GM23248 (cell line): ENCODE measurements at regions not wholly inside any gene's neighbourhood (a gene's known extent, or its start where the extent isn't known, plus 50 kb on each side); places are given as distances from the start of the nearest gene placed in this dataset.

Source experiments
- DNase-seq: peaks from one replicate; pipeline ENCODE4 v3.0.0-alpha.2; 2015
- H2AFZ ChIP-seq: fragments of 200-600 bp; sonication (generic); 2 replicates; pipeline ENCODE4 v1.6.1; 2016; ENCODE audit warnings: antibody characterized with exemption
- H3F3A ChIP-seq: fragments of 200-600 bp; sonication (generic); 2 replicates; pipeline ENCODE4 v1.6.1; 2016; ENCODE audit warnings: mild to moderate bottlenecking, antibody characterized with exemption, mixed run types; ENCODE audit not compliant: insufficient read depth
- H3K27ac ChIP-seq: fragments of 200-600 bp; sonication (generic); 2 replicates; pipeline ENCODE4 v1.5.1; 2016; ENCODE audit warnings: mild to moderate bottlenecking
- H3K27me3 ChIP-seq: fragments of 200-600 bp; sonication (generic); replicated peaks from 2 replicates; pipeline ENCODE4 v1.6.1; 2016; ENCODE audit warnings: mild to moderate bottlenecking; ENCODE audit not compliant: insufficient read depth
- H3K36me3 ChIP-seq: fragments of 200-600 bp; sonication (generic); 2 replicates; pipeline ENCODE4 v1.6.1; 2016; ENCODE audit warnings: low read depth, mild to moderate bottlenecking
- H3K4me1 ChIP-seq: fragments of 200-600 bp; sonication (generic); 2 replicates; pipeline ENCODE4 v1.6.1; 2016; ENCODE audit warnings: mild to moderate bottlenecking; ENCODE audit not compliant: insufficient read depth
- H3K4me2 ChIP-seq: fragments of 200-600 bp; sonication (generic); one replicate; pipeline ENCODE4 v1.6.1; 2016; ENCODE audit warnings: mild to moderate bottlenecking; ENCODE audit not compliant: unreplicated experiment
- H3K4me3 ChIP-seq: fragments of 200-600 bp; sonication (generic); 2 replicates; pipeline ENCODE4 v1.5.1; 2016; ENCODE audit warnings: mild to moderate bottlenecking
- H3K79me2 ChIP-seq: fragments of 200-600 bp; sonication (generic); 2 replicates; pipeline ENCODE4 v1.6.1; 2016; ENCODE audit warnings: mild to moderate bottlenecking; ENCODE audit not compliant: insufficient read depth
- H3K9ac ChIP-seq: fragments of 200-600 bp; sonication (generic); 2 replicates; pipeline ENCODE4 v1.6.1; 2016; ENCODE audit warnings: mild to moderate bottlenecking
- H3K9me2 ChIP-seq: fragments of 200-600 bp; sonication (generic); 2 replicates; pipeline ENCODE4 v1.6.1; 2016; ENCODE audit warnings: mixed run types, mild to moderate bottlenecking, moderate library complexity; ENCODE audit not compliant: insufficient read depth
- H3K9me3 ChIP-seq: fragments of 200-600 bp; sonication (generic); one replicate; pipeline ENCODE4 v1.6.1; 2017; ENCODE audit warnings: low read depth
- H4K20me1 ChIP-seq: fragments of 200-600 bp; sonication (generic); 2 replicates; pipeline ENCODE4 v1.6.0; 2016; ENCODE audit not compliant: insufficient read depth
- EZH2 ChIP-seq: fragments of 200-600 bp; sonication (generic); IDR thresholded peaks from 2 replicates; pipeline ENCODE4 v1.6.1; 2018; ENCODE audit warnings: antibody characterized with exemption, mild to moderate bottlenecking; ENCODE audit not compliant: insufficient read depth, poor library complexity, severe bottlenecking
- EZH2phosphoT487 ChIP-seq: fragments of 200-600 bp; sonication (generic); IDR thresholded peaks from 2 replicates; pipeline ENCODE4 v1.6.1; 2018; ENCODE audit warnings: antibody characterized with exemption, moderate library complexity, mild to moderate bottlenecking, low read depth; ENCODE audit not compliant: insufficient read depth
- WGBS, 2 experiments: methylation state at CpG; one replicate each; pipeline ENCODE4 v1.1.6; 2015 to 2017; ENCODE audit warnings: low lambda C conversion rate in 2 of 2, low coverage in 1 of 2; ENCODE audit errors: missing lambda C conversion rate in 2 of 2; 5-methylcytosine and 5-hydroxymethylcytosine counted together
- in situ Hi-C: fragments of 300-500 bp; cut with MboI; formaldehyde crosslinking; loops from 2 replicates; pipeline ENCODE4 v1.15.0; 2020

GRCh38 chr2:133835821-133836619 lies 267.8 kb upstream of the NCKAP5 start:
- DNase-seq, result peak; percentile 18
- WGBS, 2 experiments, result 89 to 94% methylated on average over 2 of the region's 2 CpGs
- no peak overlapping the region for H3K4me2 ChIP-seq
- H3K36me3 ChIP-seq, result no peaks in the 10 kb centered on the region
- no peaks in the 10 kb centered on the region for H3K27me3 ChIP-seq
- H3K9ac ChIP-seq, result no peak overlapping the region
- H3K4me1 ChIP-seq, result peaks cover 15% of the 10 kb centered on the region
- H3K9me2 ChIP-seq, result no peaks in the 10 kb centered on the region
- H3F3A ChIP-seq, result peaks cover 2% of the 10 kb centered on the region
- no peak overlapping the region for H3K27ac ChIP-seq
- in situ Hi-C loops, result loop anchor here (25.0 kb wide), 1 partner anchor 1299 kb away; no protein-coding TSS in a partner anchor
- no peak overlapping the region for H2AFZ ChIP-seq
- no peaks in the 10 kb centered on the region for H4K20me1 ChIP-seq
- TF ChIP-seq EZH2phosphoT487 (no peak), EZH2 (no peak)
- H3K79me2 ChIP-seq, result no peaks in the 10 kb centered on the region
- H3K4me3 ChIP-seq, result no peak overlapping the region
- H3K9me3 ChIP-seq, result no peaks in the 10 kb centered on the region

DNA sequence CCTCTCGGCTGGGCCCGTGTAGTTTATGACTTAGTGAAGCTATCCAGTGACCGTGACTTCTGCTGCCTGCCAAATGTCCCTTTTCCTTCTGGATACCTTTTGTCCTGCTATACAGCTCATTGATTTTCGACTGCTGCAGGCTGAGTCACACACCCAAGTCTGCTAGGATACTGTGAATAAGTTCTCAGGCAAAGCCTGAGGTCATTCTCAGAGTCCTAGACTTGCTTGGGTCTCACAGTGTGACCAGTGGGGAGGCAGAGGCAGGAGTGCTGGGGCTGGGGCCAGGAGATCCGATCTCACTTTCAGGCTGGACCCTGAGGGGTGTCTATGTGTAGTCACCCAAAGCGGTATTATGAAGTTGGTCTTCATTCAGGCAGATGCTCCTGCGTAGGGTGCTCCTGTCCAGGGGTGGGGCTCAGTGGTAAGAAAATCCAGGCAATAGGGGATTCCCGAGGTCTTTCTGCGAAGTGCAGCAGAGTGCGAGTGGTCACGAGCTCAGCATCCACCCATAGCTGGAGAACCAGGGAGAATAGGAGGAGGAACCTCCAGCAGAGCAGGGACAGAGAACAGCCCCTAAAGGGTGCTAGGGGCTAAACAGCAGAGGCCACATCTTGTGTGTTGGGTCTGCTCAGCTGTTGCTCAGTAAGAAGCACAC lies 268.6 kb upstream of the NCKAP5 start:
- no peak overlapping the region for H3K27ac ChIP-seq
- H3K9me3 ChIP-seq, result no peaks in the 10 kb centered on the region
- no peak for TF ChIP-seq EZH2
- TF ChIP-seq EZH2phosphoT487, result no peak
- no peak overlapping the region for H3K4me3 ChIP-seq
- DNase-seq, result peak; percentile 53
- in situ Hi-C loops, result loop anchor here (25.0 kb wide), 1 partner anchor 1300 kb away; no protein-coding TSS in a partner anchor
- H2AFZ ChIP-seq, result no peak overlapping the region
- no peaks in the 10 kb centered on the region for H3K9me2 ChIP-seq
- no peaks in the 10 kb centered on the region for H4K20me1 ChIP-seq
- no peaks in the 10 kb centered on the region for H3K36me3 ChIP-seq
- H3F3A ChIP-seq, result peaks cover 10% of the 10 kb centered on the region
- 83 to 85% methylated on average over 11 of the region's 11 CpGs for WGBS, 2 experiments
- no peaks in the 10 kb centered on the region for H3K27me3 ChIP-seq
- H3K9ac ChIP-seq, result no peak overlapping the region
- no peaks in the 10 kb centered on the region for H3K79me2 ChIP-seq
- peaks cover 22% of the 10 kb centered on the region for H3K4me1 ChIP-seq
- no peak overlapping the region for H3K4me2 ChIP-seq

DNA sequence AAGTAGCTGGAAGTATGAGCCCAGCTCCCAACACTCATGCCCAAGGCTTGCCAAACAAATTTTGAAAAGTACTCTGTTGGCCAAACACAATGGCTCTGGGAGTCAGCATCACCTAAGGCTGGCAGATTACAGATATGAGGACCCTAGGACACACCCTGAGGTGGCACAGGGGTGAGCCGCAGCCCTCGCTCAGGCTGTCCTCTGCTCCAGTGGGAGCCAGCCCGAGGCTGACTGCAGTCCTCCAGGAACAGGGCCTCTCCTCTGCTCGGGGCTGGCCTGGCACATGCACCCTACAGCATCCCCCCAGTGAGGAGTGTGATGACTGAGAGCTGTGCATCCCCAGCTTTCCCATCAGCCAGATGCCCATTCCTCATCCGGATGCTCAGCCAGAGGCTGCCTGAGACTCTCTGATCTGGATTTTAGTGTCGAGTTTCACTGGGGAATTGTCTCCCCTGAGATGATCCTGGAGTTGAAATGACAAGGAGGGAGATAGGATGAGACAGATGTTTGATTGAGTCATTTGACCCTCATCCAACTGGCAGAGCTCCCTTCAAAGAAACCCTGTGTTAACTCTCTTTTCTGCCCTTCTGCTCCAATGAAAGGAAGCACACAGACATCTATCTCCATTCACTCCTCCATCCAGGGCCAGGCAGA lies 269.3 kb upstream of the NCKAP5 start:
- no peak overlapping the region for H3K27ac ChIP-seq
- H3K4me1 ChIP-seq, result peaks cover 28% of the 10 kb centered on the region
- TF ChIP-seq EZH2phosphoT487 (no peak), EZH2 (no peak)
- no peaks in the 10 kb centered on the region for H3K9me3 ChIP-seq
- H4K20me1 ChIP-seq, result no peaks in the 10 kb centered on the region
- H3K4me2 ChIP-seq, result no peak overlapping the region
- H3K27me3 ChIP-seq, result no peaks in the 10 kb centered on the region
- no peaks in the 10 kb centered on the region for H3K9me2 ChIP-seq
- no peaks in the 10 kb centered on the region for H3K36me3 ChIP-seq
- in situ Hi-C loops, result loop anchor here (25.0 kb wide), 1 partner anchor 1300 kb away; no protein-coding TSS in a partner anchor
- DNase-seq, result peak; percentile 49
- no peaks in the 10 kb centered on the region for H3K79me2 ChIP-seq
- H3F3A ChIP-seq, result peaks cover 15% of the 10 kb centered on the region
- H2AFZ ChIP-seq, result no peak overlapping the region
- WGBS, 2 experiments, result 68 to 72% methylated on average over 6 of the region's 6 CpGs
- H3K9ac ChIP-seq, result no peak overlapping the region
- H3K4me3 ChIP-seq, result no peak overlapping the region

DNA sequence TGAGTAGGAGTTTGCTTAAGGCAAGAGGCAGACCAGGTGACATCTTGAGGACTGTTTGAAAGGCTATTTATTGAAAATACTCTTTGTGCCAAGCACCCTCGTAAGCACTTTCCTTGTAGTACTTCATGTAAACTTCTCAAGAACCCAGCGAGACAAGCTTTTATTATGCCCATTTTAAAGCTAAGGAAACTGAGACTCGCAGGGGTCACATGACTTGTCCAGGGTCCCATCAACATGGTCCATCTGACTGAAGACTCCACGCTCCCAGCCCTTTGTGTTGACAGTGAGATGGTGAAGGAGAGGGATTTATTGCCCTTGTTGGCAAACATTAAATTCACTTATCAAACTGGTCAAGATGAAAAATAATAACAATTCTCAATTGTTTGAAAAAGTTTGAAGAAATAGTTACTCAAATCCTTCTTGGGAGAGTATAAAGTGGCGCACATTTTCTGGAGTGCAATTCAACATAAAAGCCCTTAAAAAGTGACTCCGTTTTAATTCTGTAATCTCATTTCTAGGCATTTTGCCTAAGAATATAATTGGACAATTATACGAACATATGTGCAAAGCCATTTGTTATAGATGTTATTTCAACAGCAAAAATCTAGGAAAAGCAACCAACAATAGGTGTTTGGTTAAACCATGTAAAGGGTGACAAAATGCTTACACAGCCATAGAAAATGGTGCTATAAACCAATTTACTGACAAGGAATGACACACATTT lies 270.5 kb upstream of the NCKAP5 start:
- WGBS, 2 experiments, result 78 to 80% methylated on average over 7 of the region's 7 CpGs
- Histone ChIP-seq H2AFZ (no peak overlapping the region), H3F3A (peaks cover 26% of the 10 kb centered on the region), H3K4me1 (peaks cover 38% of the 10 kb centered on the region), H3K27ac (no peak overlapping the region), H3K4me3 (no peak overlapping the region), H4K20me1 (no peaks in the 10 kb centered on the region), H3K4me2 (no peak overlapping the region), H3K9ac (no peak overlapping the region), H3K9me2 (no peaks in the 10 kb centered on the region), H3K79me2 (no peaks in the 10 kb centered on the region), H3K9me3 (no peaks in the 10 kb centered on the region), H3K27me3 (no peaks in the 10 kb centered on the region), H3K36me3 (no peaks in the 10 kb centered on the region)
- in situ Hi-C loops, result loop anchor here (25.0 kb wide), 1 partner anchor 1302 kb away; no protein-coding TSS in a partner anchor
- DNase-seq, result no peak
- TF ChIP-seq EZH2phosphoT487 (no peak), EZH2 (no peak)
